AG09309 (cell line): ENCODE measurements at regions not wholly inside any gene's neighbourhood (a gene's known extent, or its start where the extent isn't known, plus 50 kb on each side); places are given as distances from the start of the nearest gene placed in this dataset.
A peak's percentile ranks its signal among the peaks of the same experiment; 100 is the strongest.

ENCODE experiments used
- DNase-seq: peaks from one replicate; pipeline ENCODE4 v3.0.0-alpha.2; 2010; ENCODE audit warnings: low read depth
- H3K4me3 ChIP-seq: 2 replicates; pipeline ENCODE4 v1.5.1; 2011; ENCODE audit warnings: mild to moderate bottlenecking, low read depth, low read length, moderate library complexity; ENCODE audit not compliant: control insufficient read depth
- TF ChIP-seq, protein P1 (sequence below): IDR thresholded peaks from 2 replicates; pipeline ENCODE4 v1.5.1; 2011; ENCODE audit warnings: mild to moderate bottlenecking, low read depth, low read length, inconsistent platforms; ENCODE audit not compliant: insufficient read depth, control insufficient read depth; ENCODE audit errors: missing control alignments

DNA sequence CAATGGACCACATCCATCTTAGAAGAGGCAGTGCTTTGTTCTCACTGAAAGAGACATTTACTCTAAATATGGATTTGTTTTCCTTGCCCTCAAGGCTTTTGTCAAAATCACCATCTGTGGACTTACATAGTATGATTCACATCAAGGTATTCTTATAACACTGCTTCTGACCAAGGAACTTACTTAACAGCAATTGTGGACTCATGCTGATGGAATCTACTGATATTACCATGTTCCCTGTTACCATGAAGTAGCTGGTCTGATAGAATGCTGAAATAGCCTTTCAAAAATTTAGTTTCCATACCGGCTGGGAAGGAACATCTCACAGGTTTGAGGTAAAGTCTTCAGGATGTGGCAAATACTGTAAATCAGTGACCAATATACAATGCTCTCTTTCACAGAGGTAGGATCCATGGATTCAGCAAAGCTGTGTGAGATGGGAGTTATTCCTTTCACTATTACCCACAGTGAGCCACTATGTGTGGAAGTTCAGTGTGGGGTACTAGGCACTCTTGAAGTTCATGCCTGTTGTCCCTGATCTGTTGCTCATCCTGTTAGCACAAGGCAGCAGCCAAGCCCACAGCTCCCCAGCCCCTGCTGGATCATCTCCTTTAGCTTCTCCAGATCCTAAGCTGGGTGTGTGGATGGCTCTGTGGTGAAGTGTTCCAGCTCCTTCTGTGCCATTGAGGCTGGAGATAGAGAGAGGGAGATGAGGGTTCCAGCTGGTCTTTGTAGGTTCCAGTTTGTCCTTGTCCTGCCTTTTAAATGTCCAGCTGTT, 126.4 kb downstream of the ATP23 start:
- peak; percentile 70 for DNase-seq
- TF ChIP-seq, protein P1, sequence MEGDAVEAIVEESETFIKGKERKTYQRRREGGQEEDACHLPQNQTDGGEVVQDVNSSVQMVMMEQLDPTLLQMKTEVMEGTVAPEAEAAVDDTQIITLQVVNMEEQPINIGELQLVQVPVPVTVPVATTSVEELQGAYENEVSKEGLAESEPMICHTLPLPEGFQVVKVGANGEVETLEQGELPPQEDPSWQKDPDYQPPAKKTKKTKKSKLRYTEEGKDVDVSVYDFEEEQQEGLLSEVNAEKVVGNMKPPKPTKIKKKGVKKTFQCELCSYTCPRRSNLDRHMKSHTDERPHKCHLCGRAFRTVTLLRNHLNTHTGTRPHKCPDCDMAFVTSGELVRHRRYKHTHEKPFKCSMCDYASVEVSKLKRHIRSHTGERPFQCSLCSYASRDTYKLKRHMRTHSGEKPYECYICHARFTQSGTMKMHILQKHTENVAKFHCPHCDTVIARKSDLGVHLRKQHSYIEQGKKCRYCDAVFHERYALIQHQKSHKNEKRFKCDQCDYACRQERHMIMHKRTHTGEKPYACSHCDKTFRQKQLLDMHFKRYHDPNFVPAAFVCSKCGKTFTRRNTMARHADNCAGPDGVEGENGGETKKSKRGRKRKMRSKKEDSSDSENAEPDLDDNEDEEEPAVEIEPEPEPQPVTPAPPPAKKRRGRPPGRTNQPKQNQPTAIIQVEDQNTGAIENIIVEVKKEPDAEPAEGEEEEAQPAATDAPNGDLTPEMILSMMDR: no peak
- H3K4me3 ChIP-seq: no peak overlapping the region

DNA sequence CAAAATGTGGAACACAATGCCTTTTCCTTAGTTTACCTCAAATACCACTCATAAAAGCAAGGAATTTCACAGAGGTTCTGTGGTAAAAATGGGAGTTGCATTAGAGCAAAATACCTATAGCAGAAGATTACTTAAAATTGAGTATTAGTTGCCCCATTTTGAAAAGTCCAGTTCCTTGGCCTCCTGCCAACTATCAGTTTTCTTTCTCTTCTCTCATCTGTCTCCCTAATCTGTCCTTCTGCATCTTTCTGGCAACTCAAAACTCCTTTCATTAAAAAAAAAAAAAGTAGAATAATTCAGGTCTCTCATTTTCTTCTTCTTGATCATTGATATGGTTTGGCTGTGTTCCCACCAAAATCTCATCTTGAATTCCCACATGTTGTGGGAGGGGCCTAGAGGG, 127.3 kb downstream of the ATP23 start:
- DNase-seq: no peak
- no peak overlapping the region for H3K4me3 ChIP-seq
- TF ChIP-seq, protein P1: no peak

DNA sequence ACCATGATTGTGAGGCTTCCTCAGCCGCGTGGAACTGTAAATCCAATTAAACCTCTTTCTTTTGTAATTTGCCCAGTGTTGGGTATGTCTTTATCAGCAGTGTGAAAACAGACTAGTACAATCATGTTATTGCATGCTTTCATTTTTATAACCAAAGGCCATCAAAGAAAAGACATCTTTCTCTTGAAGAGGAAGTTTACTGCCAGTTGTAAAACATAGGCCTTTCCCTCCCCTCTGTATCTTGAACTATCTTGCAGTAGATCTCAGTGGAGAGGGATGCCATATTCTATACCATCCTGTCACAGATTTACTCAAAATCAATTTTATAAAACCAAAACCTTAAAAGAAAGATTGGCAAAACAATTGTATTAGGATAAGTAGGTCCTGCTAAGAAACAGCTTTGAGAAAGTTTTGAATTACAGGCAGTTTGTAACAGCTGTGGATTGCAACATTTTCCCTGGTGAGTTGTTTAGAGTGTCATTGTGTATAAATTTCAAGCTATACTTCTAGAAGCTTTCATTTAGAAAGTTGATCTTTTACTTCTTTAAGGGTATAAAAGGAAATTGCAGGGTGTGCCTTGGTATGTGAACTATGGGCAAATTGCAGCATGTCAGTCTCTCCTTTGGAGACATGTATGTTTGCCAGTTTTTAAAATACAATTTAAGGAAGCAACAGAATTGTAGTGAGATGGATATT, 128.0 kb downstream of the ATP23 start:
- TF ChIP-seq, protein P1: no peak
- peak; percentile 1 for DNase-seq
- H3K4me3 ChIP-seq: no peak overlapping the region

DNA sequence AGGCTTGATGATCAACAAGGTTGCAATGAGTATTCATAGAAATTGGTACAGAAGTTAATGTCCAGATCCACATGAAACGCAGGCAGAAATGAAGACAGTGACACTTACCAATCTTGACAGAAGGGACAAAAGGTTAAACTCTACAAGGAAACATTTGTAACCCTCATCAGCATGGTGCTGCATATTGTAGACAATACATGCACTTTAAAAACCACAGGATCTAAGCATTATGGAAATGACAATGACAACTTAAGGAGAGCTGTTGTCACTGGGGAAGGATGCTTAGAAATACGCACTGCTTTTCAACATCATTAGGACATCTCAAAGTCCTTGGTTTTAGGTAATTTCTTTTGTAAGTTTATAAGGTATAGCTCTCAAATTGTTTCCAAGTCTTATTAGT, 130.6 kb downstream of the ATP23 start:
- H3K4me3 ChIP-seq: no peak overlapping the region
- TF ChIP-seq, protein P1: no peak
- DNase-seq: no peak

DNA sequence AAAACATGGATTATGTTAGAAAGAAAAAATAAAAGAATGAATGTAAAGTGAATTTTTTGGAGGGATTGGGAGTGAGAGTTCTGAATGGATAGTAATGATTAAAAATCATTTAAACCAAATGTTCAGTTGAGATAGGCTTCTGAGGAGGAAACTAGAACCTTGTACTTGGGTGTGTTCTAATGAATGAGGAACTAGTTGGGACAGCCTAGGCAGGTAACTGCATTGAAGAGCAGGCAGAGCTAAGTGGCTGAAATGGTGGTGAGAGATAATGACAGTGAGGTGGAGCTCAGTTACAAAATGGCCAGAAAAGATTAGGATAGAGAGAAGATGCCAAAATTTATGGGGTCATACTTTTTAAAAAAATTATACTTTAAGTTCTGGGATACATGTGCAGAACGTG, 132.9 kb downstream of the ATP23 start:
- no peak for DNase-seq
- no peak overlapping the region for H3K4me3 ChIP-seq
- TF ChIP-seq, protein P1: no peak

DNA sequence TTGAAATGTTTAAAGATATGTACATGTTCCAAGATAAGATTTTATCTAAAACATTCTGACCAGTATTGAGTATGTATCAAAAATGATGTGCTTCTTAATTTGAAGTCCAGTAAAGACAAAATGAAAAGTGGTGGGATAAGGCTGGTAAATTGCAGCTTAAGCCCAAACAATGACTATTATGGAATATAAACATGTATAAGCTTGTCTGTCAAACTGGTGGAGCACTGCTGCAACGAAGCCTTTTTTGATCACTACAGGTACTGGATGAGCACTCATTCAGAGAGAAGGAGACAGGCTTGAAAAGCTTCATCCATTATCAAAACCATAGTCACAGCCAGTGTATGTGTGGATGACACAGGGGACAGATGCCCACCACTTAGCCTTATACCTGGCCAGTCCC, 138.4 kb downstream of the ATP23 start:
- H3K4me3 ChIP-seq: no peak overlapping the region
- TF ChIP-seq, protein P1: no peak
- no peak for DNase-seq

DNA sequence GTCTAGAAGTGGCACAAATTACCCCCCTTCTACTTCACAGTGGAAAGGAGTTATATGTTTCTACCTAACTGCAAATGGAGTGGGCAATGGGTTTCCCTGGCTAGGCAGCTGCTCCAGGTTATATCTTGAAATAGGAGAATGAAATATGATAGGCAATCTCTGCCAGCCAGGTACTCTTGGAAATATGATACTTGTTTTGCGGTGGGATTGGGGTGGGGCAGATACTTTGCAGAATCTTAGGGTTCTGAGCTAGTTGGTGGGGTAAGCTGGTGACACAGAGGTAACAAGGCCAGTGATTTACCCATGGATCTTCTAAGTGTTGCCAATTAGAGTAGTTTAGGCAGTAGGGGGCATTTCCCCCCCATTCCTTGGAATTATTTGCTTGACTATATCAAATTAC, 140.1 kb downstream of the ATP23 start:
- TF ChIP-seq, protein P1: no peak
- no peak overlapping the region for H3K4me3 ChIP-seq
- DNase-seq: no peak
